HL-60 (cell line): ENCODE measurements at regions not wholly inside any gene's neighbourhood (a gene's known extent, or its start where the extent isn't known, plus 50 kb on each side); places are given as distances from the start of the nearest gene placed in this dataset.

Experiments used
- DNase-seq, 2 experiments: peaks; one replicate each; pipeline ENCODE4 v3.0.0-alpha.2; 2010 to 2020; ENCODE audit warnings: low read depth in 1 of 2, low spot score in 1 of 2
- H3K27ac ChIP-seq: fragments of 250-450 bp; sonication (Bioruptor Pico); replicated peaks from 2 replicates; pipeline ENCODE4 v1.5.1; 2020; ENCODE audit warnings: mild to moderate bottlenecking, moderate library complexity
- H3K27me3 ChIP-seq: fragments of 250-450 bp; sonication (Bioruptor Pico); 2 replicates; pipeline ENCODE4 v1.5.1; 2021; ENCODE audit warnings: mild to moderate bottlenecking, moderate library complexity; ENCODE audit not compliant: insufficient read depth, poor library complexity, severe bottlenecking
- H3K4me3 ChIP-seq: replicated peaks from 2 replicates; pipeline ENCODE4 v1.5.1; 2011; ENCODE audit warnings: mild to moderate bottlenecking, control low read depth, low read length; ENCODE audit not compliant: insufficient read depth
- CTCF ChIP-seq: IDR thresholded peaks from one replicate; pipeline ENCODE4 v1.5.1; 2011; ENCODE audit warnings: low read length, control low read depth, inconsistent platforms; ENCODE audit not compliant: insufficient read depth
- GABPA ChIP-seq: IDR thresholded peaks from 2 replicates; pipeline ENCODE4 v1.6.1; 2012; ENCODE audit warnings: low read depth
- POLR2AphosphoS5 ChIP-seq: IDR thresholded peaks from 2 replicates; pipeline ENCODE4 v1.6.1; 2012; ENCODE audit warnings: low read depth
- REST ChIP-seq: IDR thresholded peaks from 2 replicates; pipeline ENCODE4 v1.6.1; 2012; ENCODE audit warnings: low read depth; ENCODE audit not compliant: insufficient replicate concordance
- SPI1 ChIP-seq: IDR thresholded peaks from 2 replicates; pipeline ENCODE4 v1.6.1; 2012; ENCODE audit warnings: low read depth, mild to moderate bottlenecking, borderline replicate concordance

GRCh38 chr11:127993281-127993680 lies 594.1 kb downstream of the ETS1 start:
- Histone ChIP-seq H3K27ac (no peak overlapping the region), H3K27me3 (no peaks in the 10 kb centered on the region), H3K4me3 (no peak overlapping the region)
- TF ChIP-seq GABPA (no peak), POLR2AphosphoS5 (no peak), SPI1 (no peak), REST (no peak), CTCF (no peak)
- DNase-seq, result no peak

- H3K27me3 ChIP-seq, result no peaks in the 10 kb centered on the region
- TF ChIP-seq REST (no peak), POLR2AphosphoS5 (no peak), GABPA (no peak), SPI1 (no peak), CTCF (no peak)
- no peak overlapping the region for H3K27ac ChIP-seq
- no peak for DNase-seq
- no peak overlapping the region for H3K4me3 ChIP-seq
These were observed 601.3 kb downstream of the ETS1 start for GRCh38 chr11:127986073-127986472.

GRCh38 chr11:127972816-127973215 lies 614.5 kb downstream of the ETS1 start:
- H3K4me3 ChIP-seq, result no peak overlapping the region
- no peak for DNase-seq
- no peaks in the 10 kb centered on the region for H3K27me3 ChIP-seq
- TF ChIP-seq GABPA (no peak), SPI1 (no peak), REST (no peak), POLR2AphosphoS5 (no peak), CTCF (no peak)
- H3K27ac ChIP-seq, result no peak overlapping the region
